ENCODE measurements at regions not wholly inside any gene's neighbourhood (a gene's known extent, or its start where the extent isn't known, plus 50 kb on each side); places are given as distances from the start of the nearest gene placed in this dataset.

GRCh38 chr7:132639983-132640382 is 63.7 kb upstream of the PLXNA4 start:
- TF ChIP-seq POLR2AphosphoS5 (IDR thresholded peaks at IDR 0.05; ENCODE audit: low read depth, low read length) (no peak), CTCF (IDR thresholded peaks at IDR 0.05) (no peak), TCF7L2 (IDR thresholded peaks at IDR 0.05; ENCODE audit: low read depth, low read length) (no peak), SIN3A (IDR thresholded peaks at IDR 0.05; ENCODE audit: borderline replicate concordance, insufficient read depth, low read depth, low read length) (no peak)
- TF ChIP-seq, protein P1, sequence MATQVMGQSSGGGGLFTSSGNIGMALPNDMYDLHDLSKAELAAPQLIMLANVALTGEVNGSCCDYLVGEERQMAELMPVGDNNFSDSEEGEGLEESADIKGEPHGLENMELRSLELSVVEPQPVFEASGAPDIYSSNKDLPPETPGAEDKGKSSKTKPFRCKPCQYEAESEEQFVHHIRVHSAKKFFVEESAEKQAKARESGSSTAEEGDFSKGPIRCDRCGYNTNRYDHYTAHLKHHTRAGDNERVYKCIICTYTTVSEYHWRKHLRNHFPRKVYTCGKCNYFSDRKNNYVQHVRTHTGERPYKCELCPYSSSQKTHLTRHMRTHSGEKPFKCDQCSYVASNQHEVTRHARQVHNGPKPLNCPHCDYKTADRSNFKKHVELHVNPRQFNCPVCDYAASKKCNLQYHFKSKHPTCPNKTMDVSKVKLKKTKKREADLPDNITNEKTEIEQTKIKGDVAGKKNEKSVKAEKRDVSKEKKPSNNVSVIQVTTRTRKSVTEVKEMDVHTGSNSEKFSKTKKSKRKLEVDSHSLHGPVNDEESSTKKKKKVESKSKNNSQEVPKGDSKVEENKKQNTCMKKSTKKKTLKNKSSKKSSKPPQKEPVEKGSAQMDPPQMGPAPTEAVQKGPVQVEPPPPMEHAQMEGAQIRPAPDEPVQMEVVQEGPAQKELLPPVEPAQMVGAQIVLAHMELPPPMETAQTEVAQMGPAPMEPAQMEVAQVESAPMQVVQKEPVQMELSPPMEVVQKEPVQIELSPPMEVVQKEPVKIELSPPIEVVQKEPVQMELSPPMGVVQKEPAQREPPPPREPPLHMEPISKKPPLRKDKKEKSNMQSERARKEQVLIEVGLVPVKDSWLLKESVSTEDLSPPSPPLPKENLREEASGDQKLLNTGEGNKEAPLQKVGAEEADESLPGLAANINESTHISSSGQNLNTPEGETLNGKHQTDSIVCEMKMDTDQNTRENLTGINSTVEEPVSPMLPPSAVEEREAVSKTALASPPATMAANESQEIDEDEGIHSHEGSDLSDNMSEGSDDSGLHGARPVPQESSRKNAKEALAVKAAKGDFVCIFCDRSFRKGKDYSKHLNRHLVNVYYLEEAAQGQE (IDR thresholded peaks at IDR 0.05; ENCODE audit: insufficient read depth in 1 of 2, low read depth in 2 of 2, low read length in 1 of 2) = no peak
- POLR2A ChIA-PET = no interaction called here
- CTCF ChIA-PET = no interaction called here
- DNase-seq (ENCODE audit: low read depth, low spot score) (no peak), ATAC-seq (no peak)
- Histone ChIP-seq H3K4me3 (ENCODE audit: low read depth in 2 of 2, low read length in 2 of 2) (no peak overlapping the region), H3K4me1 (ENCODE audit: control insufficient read depth, insufficient read depth, low read length) (no peaks in the 10 kb centered on the region), H3K27me3 (ENCODE audit: control insufficient read depth, insufficient read depth, low read length) (no peaks in the 10 kb centered on the region), H3K36me3 (ENCODE audit: control insufficient read depth, insufficient read depth, low read length) (no peaks in the 10 kb centered on the region), H3K9me3 (ENCODE audit: control insufficient read depth, insufficient read depth, low read depth, low read length) (no peaks in the 10 kb centered on the region), H3K27ac (ENCODE audit: low read length) (no peak overlapping the region)
- no TSS peak for BruUV-seq (replicated peaks)
- in situ Hi-C loops (cut with HindIII; ENCODE audit: low pct_unique_long_range_greater_than_20kb, low sequenced_read_pairs) (no loop called here), intact Hi-C loops (cut with micrococcal nuclease; ENCODE audit: unreplicated experiment) (no loop called here)

- in situ Hi-C loops (cut with HindIII; ENCODE audit: low pct_unique_long_range_greater_than_20kb, low sequenced_read_pairs) (no loop called here), intact Hi-C loops (cut with micrococcal nuclease; ENCODE audit: unreplicated experiment) (no loop called here)
- Histone ChIP-seq H3K4me1 (ENCODE audit: control insufficient read depth, insufficient read depth, low read length) (no peaks in the 10 kb centered on the region), H3K4me3 (ENCODE audit: low read depth in 2 of 2, low read length in 2 of 2) (no peak overlapping the region), H3K27ac (ENCODE audit: low read length) (no peak overlapping the region), H3K27me3 (ENCODE audit: control insufficient read depth, insufficient read depth, low read length) (no peaks in the 10 kb centered on the region), H3K36me3 (ENCODE audit: control insufficient read depth, insufficient read depth, low read length) (no peaks in the 10 kb centered on the region), H3K9me3 (ENCODE audit: control insufficient read depth, insufficient read depth, low read depth, low read length) (no peaks in the 10 kb centered on the region)
- ChIA-PET CTCF (no interaction called here), POLR2A (no interaction called here)
- BruUV-seq (replicated peaks) = no TSS peak
- DNase-seq (ENCODE audit: low read depth, low spot score) = no peak
- ATAC-seq = no peak
- TF ChIP-seq SIN3A (IDR thresholded peaks at IDR 0.05; ENCODE audit: borderline replicate concordance, insufficient read depth, low read depth, low read length) (no peak), CTCF (IDR thresholded peaks at IDR 0.05) (no peak), POLR2AphosphoS5 (IDR thresholded peaks at IDR 0.05; ENCODE audit: low read depth, low read length) (no peak), TCF7L2 (IDR thresholded peaks at IDR 0.05; ENCODE audit: low read depth, low read length) (no peak)
- TF ChIP-seq, protein P1 (IDR thresholded peaks at IDR 0.05; ENCODE audit: insufficient read depth in 1 of 2, low read depth in 2 of 2, low read length in 1 of 2) = no peak
Measured at GRCh38 chr7:132638000-132638399, 61.7 kb upstream of the PLXNA4 start.

All from Panc1 (cell line).